Erythroblast (primary cell): ENCODE measurements at regions not wholly inside any gene's neighbourhood (a gene's known extent, or its start where the extent isn't known, plus 50 kb on each side); places are given as distances from the start of the nearest gene placed in this dataset.
A peak's percentile ranks its signal among the peaks of the same experiment; 100 is the strongest.

Experiments
- DNase-seq, 2 experiments: peaks; one replicate each; lab custom pipeline; 2025; lab: John Stamatoyannopoulos, UW
- GATA1 ChIP-seq: IDR thresholded peaks from 2 replicates; pipeline ENCODE4 v1.6.1; 2011; ENCODE audit warnings: low read depth, mild to moderate bottlenecking, control low read depth, low read length, moderate library complexity
- POLR2A ChIP-seq: IDR thresholded peaks from 2 replicates; pipeline ENCODE4 v1.6.1; 2011; ENCODE audit warnings: mild to moderate bottlenecking, low read length

GRCh38 chr4:123315617-123316016 is 81.0 kb upstream of the SPRY1 start:
- TF ChIP-seq POLR2A, result no peak
- TF ChIP-seq GATA1, result no peak

GRCh38 chr4:123317211-123317610 is 79.4 kb upstream of the SPRY1 start:
- DNase-seq, result no peak
- TF ChIP-seq GATA1, result no peak
- no peak for TF ChIP-seq POLR2A

More at GRCh38 chr4:123315617-123316016, 81.0 kb upstream of the SPRY1 start:
- DNase-seq, result no peak

GRCh38 chr4:123319639-123320038 is 77.0 kb upstream of the SPRY1 start:
- no peak for DNase-seq
- TF ChIP-seq GATA1, result no peak
- no peak for TF ChIP-seq POLR2A

- DNase-seq, result no peak
- TF ChIP-seq GATA1 (no peak), POLR2A (no peak)
Measured at GRCh38 chr4:123323998-123324397, 72.6 kb upstream of the SPRY1 start.

GRCh38 chr4:123325241-123325681 is 71.3 kb upstream of the SPRY1 start:
- no peak for TF ChIP-seq POLR2A
- no peak for TF ChIP-seq GATA1
- no peak for DNase-seq

GRCh38 chr4:123327346-123327745 is 69.2 kb upstream of the SPRY1 start:
- no peak for DNase-seq
- TF ChIP-seq GATA1 (no peak), POLR2A (no peak)

GRCh38 chr4:123327846-123328429 is 68.7 kb upstream of the SPRY1 start:
- TF ChIP-seq POLR2A, result no peak
- no peak for TF ChIP-seq GATA1
- DNase-seq, result no peak

GRCh38 chr4:123338715-123339114 is 57.9 kb upstream of the SPRY1 start:
- TF ChIP-seq GATA1, result no peak
- no peak for DNase-seq

GRCh38 chr4:123339507-123340380 is 56.9 kb upstream of the SPRY1 start:
- DNase-seq, result no peak
- TF ChIP-seq GATA1 (no peak), POLR2A (no peak)

- no peak for DNase-seq
- no peak for TF ChIP-seq GATA1
- TF ChIP-seq POLR2A, result no peak
Measured at GRCh38 chr4:123340381-123340701, 56.3 kb upstream of the SPRY1 start.

- peak; percentile 12 to 21 for DNase-seq
- TF ChIP-seq POLR2A (no peak), GATA1 (no peak)
Measured at GRCh38 chr4:123342498-123342897, 54.1 kb upstream of the SPRY1 start.

GRCh38 chr4:123343400-123344041 is 53.1 kb upstream of the SPRY1 start:
- DNase-seq, result no peak
- TF ChIP-seq POLR2A, result no peak
- no peak for TF ChIP-seq GATA1

GRCh38 chr4:123345137-123345934 is 51.3 kb upstream of the SPRY1 start:
- TF ChIP-seq POLR2A, result no peak
- no peak for TF ChIP-seq GATA1
- no peak for DNase-seq
